ENCODE measurements at regions not wholly inside any gene's neighbourhood (a gene's known extent, or its start where the extent isn't known, plus 50 kb on each side); places are given as distances from the start of the nearest gene placed in this dataset.

DNA sequence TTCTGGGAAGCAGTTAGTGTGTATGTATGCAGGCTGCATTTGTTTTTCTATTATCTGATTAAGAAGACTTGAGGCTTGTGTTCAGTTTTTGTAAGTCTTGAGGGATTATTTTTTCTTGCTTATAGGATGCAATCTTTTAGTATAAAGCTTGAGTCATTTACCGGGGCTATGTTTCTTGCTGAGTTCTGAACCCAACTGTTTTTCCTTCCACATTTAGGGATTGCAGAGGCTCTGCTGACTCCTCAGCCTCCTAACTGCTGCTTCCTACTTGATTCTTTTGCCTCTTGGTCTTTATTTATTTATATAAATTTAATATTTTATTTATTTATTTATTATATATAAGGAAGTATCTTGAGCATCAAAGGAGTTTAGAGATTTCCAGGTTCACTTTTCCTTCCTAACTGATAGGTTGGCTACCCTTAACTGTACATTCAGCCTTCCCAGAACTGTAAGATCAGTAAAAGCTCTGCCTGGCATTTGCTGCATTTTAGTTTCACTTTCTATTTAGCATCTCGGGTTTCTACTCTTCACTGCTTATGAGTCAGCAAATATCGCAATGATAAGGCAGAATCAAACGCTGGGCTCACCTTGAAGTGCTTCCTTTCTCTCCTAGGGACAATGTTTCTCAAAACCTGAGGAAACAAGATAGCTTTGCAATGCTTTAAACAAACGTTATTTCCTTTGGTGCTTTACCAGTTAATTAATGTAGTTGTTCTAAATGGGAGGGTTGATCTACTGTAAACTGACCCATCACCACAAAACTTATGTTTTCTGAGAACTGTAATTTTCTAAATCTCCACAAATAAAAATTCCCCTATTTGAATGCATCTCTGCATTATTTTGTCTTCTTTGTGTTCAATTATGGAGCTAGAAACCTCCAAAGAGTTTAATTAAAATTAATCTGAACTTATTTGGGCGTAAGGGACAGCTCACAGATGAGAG is 1183.7 kb upstream of the TMEM132C start:
- Histone ChIP-seq H3K27ac (ENCODE audit: low read length) (no peak overlapping the region), H3K4me1 (ENCODE audit: insufficient read depth, low read length) (peaks cover 6% of the 10 kb centered on the region; the same call in 1 of the 2 replicates), H3K27me3 (ENCODE audit: insufficient read depth, low read length) (no peaks in the 10 kb centered on the region), H3K4me3 (ENCODE audit: low read length) (0 out of 2 replicates have a peak overlapping the region, but pooled peaks have one; percentile 4), H3K9ac (ENCODE audit: low read depth, low read length) (peak overlapping the region; percentile 60; the same call in 1 of the 2 replicates), H3K9me3 (ENCODE audit: insufficient read depth, low read depth, low read length) (no peaks in the 10 kb centered on the region), H3K36me3 (ENCODE audit: insufficient read depth, low read depth, low read length) (no peaks in the 10 kb centered on the region)

- no peak overlapping the region for H3K27ac ChIP-seq (ENCODE audit: low read length)
- no peaks in the 10 kb centered on the region for H3K36me3 ChIP-seq (ENCODE audit: insufficient read depth, low read depth, low read length)
- no peak overlapping the region for H3K4me3 ChIP-seq (ENCODE audit: low read length)
- H3K4me1 ChIP-seq (ENCODE audit: insufficient read depth, low read length) = no peaks in the 10 kb centered on the region
- no peaks in the 10 kb centered on the region for H3K27me3 ChIP-seq (ENCODE audit: insufficient read depth, low read length)
- no peak overlapping the region for H3K9ac ChIP-seq (ENCODE audit: low read depth, low read length)
- H3K9me3 ChIP-seq (ENCODE audit: insufficient read depth, low read depth, low read length) = no peaks in the 10 kb centered on the region
Measured at GRCh38 chr12:127101076-127101475, 1165.9 kb upstream of the TMEM132C start.

DNA sequence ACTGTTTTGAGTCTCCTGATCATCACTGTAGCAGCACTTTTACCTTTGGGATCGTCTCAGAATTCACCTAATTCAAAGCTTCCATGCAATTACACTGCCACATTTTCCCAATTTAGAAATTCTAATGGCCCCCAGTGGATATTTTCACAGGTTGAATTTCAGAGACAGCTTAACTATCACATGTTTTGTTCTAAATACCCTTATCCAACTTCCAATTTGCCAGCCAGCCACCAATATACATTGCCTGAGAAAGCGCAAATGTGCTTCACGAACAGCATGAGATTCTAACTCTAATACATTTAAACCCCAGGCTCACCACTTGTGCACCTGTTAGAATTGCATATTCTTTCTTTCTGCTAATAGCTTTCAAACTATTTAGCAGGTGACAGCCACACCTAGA is 1160.9 kb upstream of the TMEM132C start:
- H3K9ac ChIP-seq (ENCODE audit: low read depth, low read length) = no peak overlapping the region
- H3K36me3 ChIP-seq (ENCODE audit: insufficient read depth, low read depth, low read length) = no peaks in the 10 kb centered on the region
- no peak overlapping the region for H3K27ac ChIP-seq (ENCODE audit: low read length)
- H3K9me3 ChIP-seq (ENCODE audit: insufficient read depth, low read depth, low read length) = no peaks in the 10 kb centered on the region
- H3K4me1 ChIP-seq (ENCODE audit: insufficient read depth, low read length) = no peaks in the 10 kb centered on the region
- no peak overlapping the region for H3K4me3 ChIP-seq (ENCODE audit: low read length)
- H3K27me3 ChIP-seq (ENCODE audit: insufficient read depth, low read length) = no peaks in the 10 kb centered on the region

GRCh38 chr12:127106697-127107096 is 1160.3 kb upstream of the TMEM132C start:
- H3K27ac ChIP-seq (ENCODE audit: low read length) = no peak overlapping the region
- H3K9ac ChIP-seq (ENCODE audit: low read depth, low read length) = no peak overlapping the region
- H3K4me1 ChIP-seq (ENCODE audit: insufficient read depth, low read length) = no peaks in the 10 kb centered on the region
- H3K9me3 ChIP-seq (ENCODE audit: insufficient read depth, low read depth, low read length) = no peaks in the 10 kb centered on the region
- H3K27me3 ChIP-seq (ENCODE audit: insufficient read depth, low read length) = no peaks in the 10 kb centered on the region
- no peaks in the 10 kb centered on the region for H3K36me3 ChIP-seq (ENCODE audit: insufficient read depth, low read depth, low read length)
- no peak overlapping the region for H3K4me3 ChIP-seq (ENCODE audit: low read length)

- Histone ChIP-seq H3K27me3 (ENCODE audit: insufficient read depth, low read length) (no peaks in the 10 kb centered on the region), H3K4me3 (ENCODE audit: low read length) (no peak overlapping the region), H3K9ac (ENCODE audit: low read depth, low read length) (no peak overlapping the region), H3K27ac (ENCODE audit: low read length) (no peak overlapping the region), H3K9me3 (ENCODE audit: insufficient read depth, low read depth, low read length) (no peaks in the 10 kb centered on the region), H3K4me1 (ENCODE audit: insufficient read depth, low read length) (no peaks in the 10 kb centered on the region), H3K36me3 (ENCODE audit: insufficient read depth, low read depth, low read length) (no peaks in the 10 kb centered on the region)
Measured at GRCh38 chr12:127107744-127108143, 1159.2 kb upstream of the TMEM132C start.

DNA sequence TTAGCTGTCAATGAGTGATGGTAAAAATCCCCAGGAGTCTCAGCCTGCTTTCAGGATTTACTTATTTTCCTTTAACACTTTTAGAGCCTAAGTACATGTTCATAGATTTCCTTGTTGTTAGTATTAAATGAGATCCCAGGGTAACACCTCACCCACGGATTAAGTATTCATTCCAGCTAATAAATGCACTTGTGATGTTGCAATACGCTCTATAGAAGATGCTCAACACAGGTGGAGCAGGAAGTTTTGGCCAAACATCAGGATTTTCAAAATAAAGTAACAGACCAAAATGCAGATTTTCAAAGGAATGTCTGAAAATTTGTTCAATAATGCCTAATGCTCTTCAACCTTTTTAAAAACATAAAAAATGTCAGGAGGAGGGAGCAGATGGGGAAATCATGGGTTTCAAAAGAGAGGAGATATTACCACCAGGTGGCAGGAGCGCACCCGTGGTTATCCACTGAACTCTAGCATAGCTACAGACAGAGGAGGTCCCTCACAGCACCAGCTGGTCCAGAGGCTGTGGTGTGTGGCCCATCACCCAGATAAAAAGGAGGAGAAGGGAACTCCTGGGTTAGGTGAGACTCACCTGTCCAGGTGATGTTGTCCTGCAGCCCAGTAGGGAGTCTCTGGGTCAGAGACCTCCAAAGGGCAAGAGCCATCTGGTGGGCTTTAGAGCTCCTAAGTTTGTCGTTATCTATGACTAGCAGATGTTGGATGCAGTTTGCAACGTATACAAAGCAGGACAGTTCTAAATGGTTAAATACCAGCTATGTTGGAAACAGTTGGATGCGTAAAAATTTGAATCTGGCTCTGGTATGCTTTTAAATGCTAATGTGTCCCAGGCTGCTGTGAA is 1158.4 kb upstream of the TMEM132C start:
- H3K27me3 ChIP-seq (ENCODE audit: insufficient read depth, low read length) = no peaks in the 10 kb centered on the region
- no peak overlapping the region for H3K9ac ChIP-seq (ENCODE audit: low read depth, low read length)
- no peak overlapping the region for H3K4me3 ChIP-seq (ENCODE audit: low read length)
- H3K36me3 ChIP-seq (ENCODE audit: insufficient read depth, low read depth, low read length) = no peaks in the 10 kb centered on the region
- H3K4me1 ChIP-seq (ENCODE audit: insufficient read depth, low read length) = peaks cover 5% of the 10 kb centered on the region; the same call in 1 of the 2 replicates
- no peaks in the 10 kb centered on the region for H3K9me3 ChIP-seq (ENCODE audit: insufficient read depth, low read depth, low read length)
- H3K27ac ChIP-seq (ENCODE audit: low read length) = no peak overlapping the region

- no peaks in the 10 kb centered on the region for H3K36me3 ChIP-seq (ENCODE audit: insufficient read depth, low read depth, low read length)
- H3K4me1 ChIP-seq (ENCODE audit: insufficient read depth, low read length) = peaks cover 12% of the 10 kb centered on the region; the same call in 1 of the 2 replicates
- no peak overlapping the region for H3K4me3 ChIP-seq (ENCODE audit: low read length)
- H3K27ac ChIP-seq (ENCODE audit: low read length) = no peak overlapping the region
- no peaks in the 10 kb centered on the region for H3K27me3 ChIP-seq (ENCODE audit: insufficient read depth, low read length)
- peak overlapping the region; percentile 9; the same call in 1 of the 2 replicates for H3K9ac ChIP-seq (ENCODE audit: low read depth, low read length)
- no peaks in the 10 kb centered on the region for H3K9me3 ChIP-seq (ENCODE audit: insufficient read depth, low read depth, low read length)
Measured at GRCh38 chr12:127113945-127114344, 1153.0 kb upstream of the TMEM132C start.

GRCh38 chr12:127115468-127116035 is 1151.4 kb upstream of the TMEM132C start:
- H3K27me3 ChIP-seq (ENCODE audit: insufficient read depth, low read length) = no peaks in the 10 kb centered on the region
- H3K4me1 ChIP-seq (ENCODE audit: insufficient read depth, low read length) = peaks cover 12% of the 10 kb centered on the region; the same call in 1 of the 2 replicates
- H3K9me3 ChIP-seq (ENCODE audit: insufficient read depth, low read depth, low read length) = no peaks in the 10 kb centered on the region
- H3K36me3 ChIP-seq (ENCODE audit: insufficient read depth, low read depth, low read length) = no peaks in the 10 kb centered on the region
- H3K27ac ChIP-seq (ENCODE audit: low read length) = no peak overlapping the region
- no peak overlapping the region for H3K4me3 ChIP-seq (ENCODE audit: low read length)
- no peak overlapping the region for H3K9ac ChIP-seq (ENCODE audit: low read depth, low read length)

- H3K4me1 ChIP-seq (ENCODE audit: insufficient read depth, low read length) = peaks cover 10% of the 10 kb centered on the region; the same call in 1 of the 2 replicates
- no peaks in the 10 kb centered on the region for H3K27me3 ChIP-seq (ENCODE audit: insufficient read depth, low read length)
- no peak overlapping the region for H3K4me3 ChIP-seq (ENCODE audit: low read length)
- no peaks in the 10 kb centered on the region for H3K9me3 ChIP-seq (ENCODE audit: insufficient read depth, low read depth, low read length)
- no peaks in the 10 kb centered on the region for H3K36me3 ChIP-seq (ENCODE audit: insufficient read depth, low read depth, low read length)
- no peak overlapping the region for H3K27ac ChIP-seq (ENCODE audit: low read length)
- H3K9ac ChIP-seq (ENCODE audit: low read depth, low read length) = no peak overlapping the region
Measured at GRCh38 chr12:127118251-127118650, 1148.7 kb upstream of the TMEM132C start.

DNA sequence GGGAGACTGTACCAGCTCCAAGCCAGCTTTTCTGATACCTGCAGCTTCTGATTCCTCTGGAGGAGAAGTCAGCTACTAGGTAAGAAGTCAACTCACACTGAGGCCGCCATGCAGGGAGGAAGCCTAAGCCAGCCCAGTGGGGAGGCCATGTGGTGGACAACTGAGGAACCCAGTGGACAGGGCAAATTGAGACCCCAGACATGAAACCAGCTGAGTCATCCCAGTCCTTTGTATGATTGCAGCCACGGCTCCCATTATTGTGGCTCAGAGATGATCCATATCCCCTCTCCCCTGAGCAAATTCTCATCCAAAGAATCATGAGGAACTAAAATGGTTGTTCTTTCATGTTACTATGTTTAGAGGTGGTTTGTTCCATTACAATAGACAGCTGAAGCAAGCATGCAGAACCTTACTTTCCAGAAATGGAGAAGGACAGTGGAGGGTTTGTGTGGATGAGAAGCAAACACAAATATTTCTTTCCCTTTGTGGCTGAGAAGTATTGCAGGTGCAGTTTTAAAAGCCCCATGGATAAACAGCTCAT is 1147.3 kb upstream of the TMEM132C start:
- Histone ChIP-seq H3K27ac (ENCODE audit: low read length) (no peak overlapping the region), H3K9ac (ENCODE audit: low read depth, low read length) (no peak overlapping the region), H3K9me3 (ENCODE audit: insufficient read depth, low read depth, low read length) (no peaks in the 10 kb centered on the region)

DNA sequence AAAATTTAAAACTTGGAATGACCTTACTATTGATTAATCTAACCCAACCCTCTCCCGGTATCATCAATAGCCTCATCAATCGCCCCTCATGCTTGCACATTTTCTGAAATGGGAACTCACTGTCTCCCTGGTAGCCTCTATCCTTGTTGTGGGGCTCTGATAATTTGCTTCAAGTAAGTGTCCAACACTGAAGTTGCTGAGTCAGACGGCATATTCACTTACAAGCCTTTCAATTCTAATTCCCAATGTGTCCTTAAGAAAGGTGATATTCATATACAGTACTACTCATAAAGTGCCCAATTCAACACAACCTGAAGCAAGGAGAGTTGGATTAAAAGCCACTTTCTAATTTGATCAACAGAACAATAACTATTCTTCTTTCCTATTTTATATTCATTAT is 1146.1 kb upstream of the TMEM132C start:
- H3K27ac ChIP-seq (ENCODE audit: low read length) = no peak overlapping the region
- H3K4me1 ChIP-seq (ENCODE audit: insufficient read depth, low read length) = no peaks in the 10 kb centered on the region
- H3K27me3 ChIP-seq (ENCODE audit: insufficient read depth, low read length) = no peaks in the 10 kb centered on the region
- no peaks in the 10 kb centered on the region for H3K36me3 ChIP-seq (ENCODE audit: insufficient read depth, low read depth, low read length)
- H3K9ac ChIP-seq (ENCODE audit: low read depth, low read length) = no peak overlapping the region
- H3K9me3 ChIP-seq (ENCODE audit: insufficient read depth, low read depth, low read length) = no peaks in the 10 kb centered on the region
- no peak overlapping the region for H3K4me3 ChIP-seq (ENCODE audit: low read length)

More for the DNA sequence above, 1147.3 kb upstream of the TMEM132C start:
- H3K27me3 ChIP-seq (ENCODE audit: insufficient read depth, low read length) = no peaks in the 10 kb centered on the region
- no peaks in the 10 kb centered on the region for H3K36me3 ChIP-seq (ENCODE audit: insufficient read depth, low read depth, low read length)
- no peaks in the 10 kb centered on the region for H3K4me1 ChIP-seq (ENCODE audit: insufficient read depth, low read length)
- no peak overlapping the region for H3K4me3 ChIP-seq (ENCODE audit: low read length)

All from iPS-20b (cell line).